Urinary bladder (tissue), 3 donors: ENCODE measurements at regions not wholly inside any gene's neighbourhood (a gene's known extent, or its start where the extent isn't known, plus 50 kb on each side); places are given as distances from the start of the nearest gene placed in this dataset.

Source experiments
- DNase-seq: peaks from one replicate; pipeline ENCODE4 v3.0.0-alpha.2; 2015; ENCODE audit errors: extremely low spot score
- H3K27ac ChIP-seq: one replicate; pipeline ENCODE4 v1.5.1; 2013; ENCODE audit warnings: low read depth, mild to moderate bottlenecking, moderate library complexity
- H3K36me3 ChIP-seq: one replicate; pipeline ENCODE4 v1.6.1; 2013; ENCODE audit warnings: mild to moderate bottlenecking, moderate library complexity; ENCODE audit not compliant: insufficient read depth
- H3K4me1 ChIP-seq: one replicate; pipeline ENCODE4 v1.6.1; 2013; ENCODE audit warnings: mild to moderate bottlenecking, moderate library complexity; ENCODE audit not compliant: insufficient read depth
- H3K4me3 ChIP-seq: one replicate; pipeline ENCODE4 v1.5.1; 2013; ENCODE audit warnings: low read depth, low read length
- WGBS: extraction: QIAGEN DNeasy Blood & Tissue Kit; methylation state at CpG from one replicate; pipeline ENCODE4 v1.1.7; 2013; 5-methylcytosine and 5-hydroxymethylcytosine counted together
- donor health status: healthy with polysubstance abuse.
- donor health status: healthy.

DNA sequence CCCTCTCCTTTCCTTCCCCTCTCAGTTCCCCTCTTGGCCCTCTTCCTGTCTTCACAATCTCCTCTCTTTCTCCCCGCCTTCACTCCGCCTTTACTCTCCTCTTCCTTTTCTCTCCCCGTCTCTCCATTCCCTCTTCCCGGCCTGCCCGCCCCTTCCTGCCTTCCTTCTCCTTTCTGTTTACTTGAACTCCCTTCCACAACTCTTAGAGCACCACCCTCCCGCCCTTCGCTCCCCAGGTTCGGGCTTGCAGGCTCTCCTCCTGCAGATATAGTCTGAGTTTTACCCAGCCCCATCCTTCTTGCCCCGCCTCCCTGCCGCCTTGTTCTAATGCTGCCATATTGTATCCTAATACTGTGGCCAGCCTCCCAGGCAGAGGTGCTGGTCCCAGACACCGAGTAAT, 201.5 kb upstream of the N4BP1 start:
- DNase-seq: no peak
- Histone ChIP-seq H3K4me1 (no peaks in the 10 kb centered on the region), H3K4me3 (no peak overlapping the region), H3K36me3 (no peaks in the 10 kb centered on the region), H3K27ac (no peak overlapping the region)
- WGBS: 31% methylated on average over 11 of the region's 11 CpGs

DNA sequence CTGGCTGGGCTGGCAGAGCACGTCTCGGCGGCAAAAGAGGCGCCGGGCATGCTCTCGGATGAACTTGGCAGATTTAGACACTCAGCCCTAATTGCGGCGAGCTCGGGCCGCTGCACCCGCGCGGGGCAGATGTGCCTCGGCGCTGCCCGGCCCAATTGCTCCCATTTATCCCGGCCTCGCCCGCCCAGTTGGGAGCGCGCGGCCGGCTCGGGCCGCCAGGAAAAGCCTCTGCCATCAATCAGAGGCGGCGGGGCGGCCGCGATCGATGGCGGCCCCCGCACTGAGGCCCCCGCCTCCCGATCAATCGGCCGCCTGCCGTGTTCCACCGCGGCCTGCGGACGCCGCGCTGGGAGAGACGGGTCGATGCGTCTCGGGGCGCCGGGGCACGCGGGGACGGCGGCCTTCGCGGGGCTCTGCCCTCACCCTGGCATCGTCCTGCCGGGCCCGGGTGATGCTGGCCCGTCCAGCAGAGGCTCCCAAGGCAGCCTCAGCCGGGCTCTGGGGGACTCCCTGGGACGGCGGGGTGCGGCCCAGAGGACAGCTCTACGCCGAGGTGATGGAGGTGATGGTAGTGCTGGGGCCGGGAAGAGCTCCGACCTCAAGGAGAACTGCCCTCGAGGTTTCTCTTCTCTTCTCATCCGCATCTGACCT, 200.9 kb upstream of the N4BP1 start:
- no peak for DNase-seq
- no peaks in the 10 kb centered on the region for H3K36me3 ChIP-seq
- WGBS: 2% methylated on average over 70 of the region's 70 CpGs
- no peaks in the 10 kb centered on the region for H3K4me1 ChIP-seq
- no peak overlapping the region for H3K27ac ChIP-seq
- H3K4me3 ChIP-seq: no peak overlapping the region

- no peaks in the 10 kb centered on the region for H3K4me1 ChIP-seq
- 9% methylated on average over 29 of the region's 29 CpGs for WGBS
- H3K4me3 ChIP-seq: no peak overlapping the region
- H3K36me3 ChIP-seq: no peaks in the 10 kb centered on the region
- H3K27ac ChIP-seq: no peak overlapping the region
- no peak for DNase-seq
Observed at GRCh38 chr16:48810436-48810802, 200.4 kb upstream of the N4BP1 start.

GRCh38 chr16:48790151-48790550, 180.2 kb upstream of the N4BP1 start:
- no peak for DNase-seq
- 58% methylated on average over 2 of the region's 2 CpGs for WGBS
- no peak overlapping the region for H3K4me3 ChIP-seq
- H3K4me1 ChIP-seq: no peaks in the 10 kb centered on the region
- no peak overlapping the region for H3K27ac ChIP-seq
- H3K36me3 ChIP-seq: no peaks in the 10 kb centered on the region

- no peaks in the 10 kb centered on the region for H3K36me3 ChIP-seq
- H3K4me3 ChIP-seq: no peak overlapping the region
- no peak for DNase-seq
- no peaks in the 10 kb centered on the region for H3K4me1 ChIP-seq
- 61% methylated on average over 3 of the region's 3 CpGs for WGBS
- H3K27ac ChIP-seq: no peak overlapping the region
Observed at GRCh38 chr16:48788475-48788874, 178.5 kb upstream of the N4BP1 start.

DNA sequence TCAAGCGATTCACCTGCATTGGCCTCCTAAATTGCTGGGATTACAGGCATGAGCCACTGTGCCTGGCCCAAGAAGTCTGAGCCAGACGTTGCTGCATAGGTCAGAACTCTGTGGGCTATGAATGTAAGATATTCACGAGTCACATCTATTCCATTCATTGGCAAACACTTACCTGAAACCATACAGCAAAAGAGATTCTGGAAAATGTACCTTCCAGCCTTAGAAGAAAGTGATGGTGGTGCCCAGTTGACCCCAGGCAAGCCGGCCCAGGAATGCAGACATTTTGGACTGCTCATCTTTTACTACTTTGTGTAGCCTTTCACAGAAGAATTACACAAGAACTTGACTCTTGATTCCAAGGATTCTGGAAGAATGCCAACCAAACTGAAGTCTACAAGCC, 135.6 kb upstream of the N4BP1 start:
- no peaks in the 10 kb centered on the region for H3K36me3 ChIP-seq
- DNase-seq: no peak
- no peak overlapping the region for H3K27ac ChIP-seq
- H3K4me3 ChIP-seq: no peak overlapping the region
- no peaks in the 10 kb centered on the region for H3K4me1 ChIP-seq
- WGBS: 65% methylated on average over 4 of the region's 4 CpGs

DNA sequence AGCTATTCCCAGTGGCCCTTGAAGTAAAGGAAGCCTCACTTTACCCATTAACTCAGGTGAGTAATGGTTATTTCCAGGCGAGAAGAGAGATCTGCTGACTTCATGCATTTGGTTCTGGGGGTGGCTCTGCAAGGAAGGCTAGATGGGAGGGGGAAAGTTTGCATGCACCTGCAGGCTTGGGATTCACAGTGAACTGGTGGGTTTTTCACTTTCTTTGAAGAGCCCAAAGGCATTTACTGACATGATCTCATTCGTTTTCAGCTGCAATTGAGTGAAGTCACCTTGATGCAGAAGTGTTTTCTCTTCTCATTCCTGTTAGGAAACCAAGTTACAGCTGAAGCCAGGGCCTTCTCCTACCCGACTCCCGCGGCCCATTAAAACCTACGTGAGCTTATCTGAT, 131.0 kb upstream of the N4BP1 start:
- H3K4me1 ChIP-seq: no peaks in the 10 kb centered on the region
- no peaks in the 10 kb centered on the region for H3K36me3 ChIP-seq
- WGBS: 61% methylated on average over 6 of the region's 6 CpGs
- no peak overlapping the region for H3K27ac ChIP-seq
- H3K4me3 ChIP-seq: no peak overlapping the region
- no peak for DNase-seq

DNA sequence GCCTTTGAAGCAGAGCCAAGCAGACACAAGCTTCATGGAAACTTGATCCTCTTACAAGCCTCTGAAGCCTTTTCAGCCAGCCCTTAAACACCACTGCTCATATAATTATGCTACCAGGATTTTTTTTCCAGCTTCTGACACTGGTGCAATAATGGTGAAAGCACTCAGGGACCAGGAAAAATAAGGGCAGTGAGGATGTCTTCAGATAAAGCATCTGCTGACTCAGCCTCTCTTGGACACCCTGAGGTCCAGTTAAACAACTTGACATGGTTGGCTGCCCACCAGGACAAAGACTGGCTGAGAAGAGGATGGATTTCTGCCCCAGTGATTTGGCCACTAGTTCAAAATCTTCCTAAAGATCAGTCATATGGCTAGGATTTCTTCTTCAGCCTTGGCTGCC, 124.2 kb upstream of the N4BP1 start:
- no peaks in the 10 kb centered on the region for H3K36me3 ChIP-seq
- H3K4me1 ChIP-seq: no peaks in the 10 kb centered on the region
- no peak overlapping the region for H3K27ac ChIP-seq
- H3K4me3 ChIP-seq: no peak overlapping the region
- DNase-seq: no peak

- WGBS: 93% methylated on average over 1 of the region's 1 CpG
- no peak for DNase-seq
- Histone ChIP-seq H3K36me3 (no peaks in the 10 kb centered on the region), H3K4me1 (no peaks in the 10 kb centered on the region), H3K4me3 (no peak overlapping the region), H3K27ac (no peak overlapping the region)
Observed at GRCh38 chr16:48704710-48705109, 94.7 kb upstream of the N4BP1 start.

DNA sequence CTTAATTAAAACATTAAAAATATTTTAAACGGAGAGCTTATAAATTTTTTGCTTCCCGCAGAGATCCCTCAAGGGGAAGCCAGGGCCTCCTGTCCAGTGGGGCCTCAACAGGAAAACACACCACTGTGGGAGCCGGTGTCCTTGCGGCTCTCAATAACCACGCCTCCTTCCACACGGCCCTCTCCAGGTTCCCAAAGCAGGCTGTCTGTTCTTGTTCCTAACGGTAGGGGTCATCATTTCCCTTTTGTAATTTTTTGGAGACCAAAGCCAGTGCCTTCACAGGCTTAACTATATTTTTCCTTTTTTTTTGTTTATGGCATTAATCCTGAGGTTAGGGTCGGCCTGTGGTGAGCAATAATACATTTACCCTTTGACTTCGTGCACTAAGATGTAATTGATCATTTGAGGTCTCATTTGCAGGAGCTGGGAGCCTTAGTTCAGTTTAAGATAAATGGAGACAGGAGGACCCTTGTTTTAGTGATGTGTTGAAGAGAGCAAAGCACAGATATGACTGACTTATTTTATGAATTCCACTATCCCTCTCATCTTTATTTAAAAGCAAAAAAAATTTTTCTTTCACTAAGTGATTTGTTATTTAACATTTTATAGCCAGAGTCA, 77.5 kb upstream of the N4BP1 start:
- Histone ChIP-seq H3K4me3 (no peak overlapping the region), H3K27ac (no peak overlapping the region), H3K4me1 (no peaks in the 10 kb centered on the region), H3K36me3 (no peaks in the 10 kb centered on the region)
- WGBS: under 1% methylated on average over 9 of the region's 9 CpGs
- DNase-seq: peak; percentile 29

GRCh38 chr16:48684148-48684547, 74.2 kb upstream of the N4BP1 start:
- 79% methylated on average over 2 of the region's 2 CpGs for WGBS
- no peak overlapping the region for H3K4me3 ChIP-seq
- DNase-seq: no peak
- no peak overlapping the region for H3K27ac ChIP-seq
- no peaks in the 10 kb centered on the region for H3K4me1 ChIP-seq
- no peaks in the 10 kb centered on the region for H3K36me3 ChIP-seq

DNA sequence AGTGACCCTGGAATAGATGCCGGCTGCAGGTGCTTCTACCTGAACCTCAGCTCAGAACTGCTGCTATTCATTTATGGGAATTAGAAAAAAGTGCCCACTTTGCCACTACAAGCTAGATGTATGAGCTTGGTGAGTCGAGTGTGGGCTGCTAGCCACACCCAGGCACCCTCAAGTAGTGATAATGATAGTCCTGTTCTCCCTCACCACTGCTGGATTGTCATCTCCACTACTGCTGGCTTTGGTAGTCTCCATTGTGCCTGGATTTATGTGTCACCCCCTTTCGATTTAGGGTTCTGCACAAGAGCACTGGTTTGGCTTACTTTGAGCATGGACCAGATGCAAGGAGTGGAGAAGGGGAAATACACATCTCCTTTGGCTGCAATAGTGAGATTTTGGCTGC, 73.0 kb upstream of the N4BP1 start:
- Histone ChIP-seq H3K4me3 (no peak overlapping the region), H3K36me3 (no peaks in the 10 kb centered on the region), H3K27ac (no peak overlapping the region), H3K4me1 (no peaks in the 10 kb centered on the region)
- no peak for DNase-seq
- 49% methylated on average over 3 of the region's 3 CpGs for WGBS

- no peaks in the 10 kb centered on the region for H3K36me3 ChIP-seq
- no peak overlapping the region for H3K27ac ChIP-seq
- no peak overlapping the region for H3K4me3 ChIP-seq
- DNase-seq: no peak
- no peaks in the 10 kb centered on the region for H3K4me1 ChIP-seq
Observed at GRCh38 chr16:48681520-48681919, 71.5 kb upstream of the N4BP1 start.

DNA sequence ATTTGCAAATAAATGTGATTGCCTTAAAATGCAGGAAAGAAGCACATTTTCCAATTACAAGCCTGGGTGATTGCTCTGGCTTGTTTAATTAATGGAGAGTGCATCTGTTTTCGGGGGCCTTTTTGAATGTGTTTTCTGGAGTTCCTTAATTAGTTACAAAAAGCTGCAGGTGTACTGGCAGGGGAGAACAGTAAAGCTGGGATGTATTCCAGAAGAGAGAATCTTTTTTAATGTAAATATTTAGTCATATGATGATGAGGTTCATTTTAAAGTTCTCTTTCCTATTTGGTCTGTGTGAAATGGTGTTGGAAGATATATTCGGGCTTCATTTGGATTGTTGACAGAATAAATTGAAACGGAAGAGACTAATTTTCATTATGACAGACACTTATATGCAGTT, 70.9 kb upstream of the N4BP1 start:
- DNase-seq: no peak
- 80% methylated on average over 3 of the region's 3 CpGs for WGBS
- H3K36me3 ChIP-seq: no peaks in the 10 kb centered on the region

GRCh38 chr16:48676836-48677235, 66.9 kb upstream of the N4BP1 start:
- WGBS: 89% methylated on average over 3 of the region's 3 CpGs
- no peak for DNase-seq
- H3K4me1 ChIP-seq: no peaks in the 10 kb centered on the region
- no peak overlapping the region for H3K4me3 ChIP-seq
- no peaks in the 10 kb centered on the region for H3K36me3 ChIP-seq
- H3K27ac ChIP-seq: no peak overlapping the region

More for the DNA sequence above, 70.9 kb upstream of the N4BP1 start:
- H3K27ac ChIP-seq: no peak overlapping the region
- no peak overlapping the region for H3K4me3 ChIP-seq
- no peaks in the 10 kb centered on the region for H3K4me1 ChIP-seq
